ENCODE measurements at regions not wholly inside any gene's neighbourhood (a gene's known extent, or its start where the extent isn't known, plus 50 kb on each side); places are given as distances from the start of the nearest gene placed in this dataset.

DNA sequence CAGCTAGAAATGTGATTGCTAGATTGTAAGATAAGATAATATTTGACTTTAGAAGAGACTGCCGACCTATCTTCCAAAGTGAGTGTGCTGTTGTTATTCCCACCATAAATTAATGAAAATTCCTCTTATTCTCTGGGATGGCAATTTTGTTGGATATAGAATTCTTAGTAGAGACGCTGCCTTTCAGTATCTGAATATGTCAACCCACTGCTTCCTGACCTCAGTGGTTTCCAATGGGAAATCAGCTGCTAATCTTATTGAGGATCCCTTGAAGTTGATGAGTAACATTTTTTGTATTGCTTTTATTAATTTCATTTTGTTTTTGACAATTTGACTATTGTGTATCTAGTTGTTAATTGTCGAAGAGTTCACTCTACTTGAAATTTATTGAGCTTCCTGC lies 313.0 kb downstream of the BMP2 start:
- ChIA-PET CTCF (no interaction called here), POLR2A (no interaction called here)
- Histone ChIP-seq H3K9me3 (ENCODE audit: control insufficient read depth, insufficient read depth, low read depth, low read length) (0 out of 2 replicates have a peak, but pooled peaks cover 2% of the 10 kb centered on the region), H3K27ac (ENCODE audit: low read length) (no peak overlapping the region), H3K36me3 (ENCODE audit: control insufficient read depth, insufficient read depth, low read length) (no peaks in the 10 kb centered on the region), H3K27me3 (ENCODE audit: control insufficient read depth, insufficient read depth, low read length) (no peaks in the 10 kb centered on the region), H3K4me3 (ENCODE audit: low read depth in 2 of 2, low read length in 2 of 2) (no peak overlapping the region), H3K4me1 (ENCODE audit: control insufficient read depth, insufficient read depth, low read length) (no peaks in the 10 kb centered on the region)
- DNase-seq (ENCODE audit: low read depth, low spot score), result no peak
- BruUV-seq (replicated peaks), result no TSS peak
- ATAC-seq, result no peak
- TF ChIP-seq, protein P1, sequence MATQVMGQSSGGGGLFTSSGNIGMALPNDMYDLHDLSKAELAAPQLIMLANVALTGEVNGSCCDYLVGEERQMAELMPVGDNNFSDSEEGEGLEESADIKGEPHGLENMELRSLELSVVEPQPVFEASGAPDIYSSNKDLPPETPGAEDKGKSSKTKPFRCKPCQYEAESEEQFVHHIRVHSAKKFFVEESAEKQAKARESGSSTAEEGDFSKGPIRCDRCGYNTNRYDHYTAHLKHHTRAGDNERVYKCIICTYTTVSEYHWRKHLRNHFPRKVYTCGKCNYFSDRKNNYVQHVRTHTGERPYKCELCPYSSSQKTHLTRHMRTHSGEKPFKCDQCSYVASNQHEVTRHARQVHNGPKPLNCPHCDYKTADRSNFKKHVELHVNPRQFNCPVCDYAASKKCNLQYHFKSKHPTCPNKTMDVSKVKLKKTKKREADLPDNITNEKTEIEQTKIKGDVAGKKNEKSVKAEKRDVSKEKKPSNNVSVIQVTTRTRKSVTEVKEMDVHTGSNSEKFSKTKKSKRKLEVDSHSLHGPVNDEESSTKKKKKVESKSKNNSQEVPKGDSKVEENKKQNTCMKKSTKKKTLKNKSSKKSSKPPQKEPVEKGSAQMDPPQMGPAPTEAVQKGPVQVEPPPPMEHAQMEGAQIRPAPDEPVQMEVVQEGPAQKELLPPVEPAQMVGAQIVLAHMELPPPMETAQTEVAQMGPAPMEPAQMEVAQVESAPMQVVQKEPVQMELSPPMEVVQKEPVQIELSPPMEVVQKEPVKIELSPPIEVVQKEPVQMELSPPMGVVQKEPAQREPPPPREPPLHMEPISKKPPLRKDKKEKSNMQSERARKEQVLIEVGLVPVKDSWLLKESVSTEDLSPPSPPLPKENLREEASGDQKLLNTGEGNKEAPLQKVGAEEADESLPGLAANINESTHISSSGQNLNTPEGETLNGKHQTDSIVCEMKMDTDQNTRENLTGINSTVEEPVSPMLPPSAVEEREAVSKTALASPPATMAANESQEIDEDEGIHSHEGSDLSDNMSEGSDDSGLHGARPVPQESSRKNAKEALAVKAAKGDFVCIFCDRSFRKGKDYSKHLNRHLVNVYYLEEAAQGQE (IDR thresholded peaks at IDR 0.05; ENCODE audit: insufficient read depth in 1 of 2, low read depth in 2 of 2, low read length in 1 of 2), result no peak
- TF ChIP-seq TCF7L2 (IDR thresholded peaks at IDR 0.05; ENCODE audit: low read depth, low read length), result no peak
- TF ChIP-seq SIN3A (IDR thresholded peaks at IDR 0.05; ENCODE audit: borderline replicate concordance, insufficient read depth, low read depth, low read length), result no peak
- TF ChIP-seq, protein P2, sequence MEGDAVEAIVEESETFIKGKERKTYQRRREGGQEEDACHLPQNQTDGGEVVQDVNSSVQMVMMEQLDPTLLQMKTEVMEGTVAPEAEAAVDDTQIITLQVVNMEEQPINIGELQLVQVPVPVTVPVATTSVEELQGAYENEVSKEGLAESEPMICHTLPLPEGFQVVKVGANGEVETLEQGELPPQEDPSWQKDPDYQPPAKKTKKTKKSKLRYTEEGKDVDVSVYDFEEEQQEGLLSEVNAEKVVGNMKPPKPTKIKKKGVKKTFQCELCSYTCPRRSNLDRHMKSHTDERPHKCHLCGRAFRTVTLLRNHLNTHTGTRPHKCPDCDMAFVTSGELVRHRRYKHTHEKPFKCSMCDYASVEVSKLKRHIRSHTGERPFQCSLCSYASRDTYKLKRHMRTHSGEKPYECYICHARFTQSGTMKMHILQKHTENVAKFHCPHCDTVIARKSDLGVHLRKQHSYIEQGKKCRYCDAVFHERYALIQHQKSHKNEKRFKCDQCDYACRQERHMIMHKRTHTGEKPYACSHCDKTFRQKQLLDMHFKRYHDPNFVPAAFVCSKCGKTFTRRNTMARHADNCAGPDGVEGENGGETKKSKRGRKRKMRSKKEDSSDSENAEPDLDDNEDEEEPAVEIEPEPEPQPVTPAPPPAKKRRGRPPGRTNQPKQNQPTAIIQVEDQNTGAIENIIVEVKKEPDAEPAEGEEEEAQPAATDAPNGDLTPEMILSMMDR (IDR thresholded peaks at IDR 0.05), result no peak
- TF ChIP-seq POLR2AphosphoS5 (IDR thresholded peaks at IDR 0.05; ENCODE audit: low read depth, low read length), result no peak
- in situ Hi-C loops (cut with HindIII; ENCODE audit: low pct_unique_long_range_greater_than_20kb, low sequenced_read_pairs) (no loop called here), intact Hi-C loops (cut with micrococcal nuclease; ENCODE audit: unreplicated experiment) (no loop called here)

GRCh38 chr20:7085467-7085866 lies 318.0 kb downstream of the BMP2 start:
- H3K4me3 ChIP-seq (ENCODE audit: low read depth in 2 of 2, low read length in 2 of 2), result no peak overlapping the region
- TF ChIP-seq TCF7L2 (IDR thresholded peaks at IDR 0.05; ENCODE audit: low read depth, low read length) (no peak), POLR2AphosphoS5 (IDR thresholded peaks at IDR 0.05; ENCODE audit: low read depth, low read length) (no peak)
- TF ChIP-seq, protein P1 (IDR thresholded peaks at IDR 0.05; ENCODE audit: insufficient read depth in 1 of 2, low read depth in 2 of 2, low read length in 1 of 2), result no peak
- in situ Hi-C loops (cut with HindIII; ENCODE audit: low pct_unique_long_range_greater_than_20kb, low sequenced_read_pairs), result no loop called here
- H3K36me3 ChIP-seq (ENCODE audit: control insufficient read depth, insufficient read depth, low read length), result no peaks in the 10 kb centered on the region
- POLR2A ChIA-PET, result no interaction called here
- BruUV-seq (replicated peaks), result no TSS peak
- intact Hi-C loops (cut with micrococcal nuclease; ENCODE audit: unreplicated experiment), result no loop called here
- CTCF ChIA-PET, result no interaction called here
- H3K9me3 ChIP-seq (ENCODE audit: control insufficient read depth, insufficient read depth, low read depth, low read length), result no peaks in the 10 kb centered on the region
- ATAC-seq (no peak), DNase-seq (ENCODE audit: low read depth, low spot score) (no peak)
- no peak overlapping the region for H3K27ac ChIP-seq (ENCODE audit: low read length)
- no peaks in the 10 kb centered on the region for H3K27me3 ChIP-seq (ENCODE audit: control insufficient read depth, insufficient read depth, low read length)
- no peaks in the 10 kb centered on the region for H3K4me1 ChIP-seq (ENCODE audit: control insufficient read depth, insufficient read depth, low read length)

All from Panc1 (cell line).